HepG2 (cell line): ENCODE measurements at regions not wholly inside any gene's neighbourhood (a gene's known extent, or its start where the extent isn't known, plus 50 kb on each side); places are given as distances from the start of the nearest gene placed in this dataset.

Source experiments
- GLI4 ChIP-seq: sonication (generic); formaldehyde crosslinking; IDR thresholded peaks from 2 replicates; pipeline ENCODE4 v1.5.1; 2020; ENCODE audit warnings: missing genetic modification reagents, mild to moderate bottlenecking, moderate library complexity, borderline replicate concordance
- JUND ChIP-seq: sonication (generic); formaldehyde crosslinking; IDR thresholded peaks from 2 replicates; pipeline ENCODE4 v1.8.0; 2022; ENCODE audit warnings: mild to moderate bottlenecking, missing genetic modification reagents
- NFRKB ChIP-seq: fragments of 450-650 bp; IDR thresholded peaks from 2 replicates; pipeline ENCODE4 v1.6.1; 2017
- NR1H2 ChIP-seq: sonication (generic); formaldehyde crosslinking; IDR thresholded peaks from 2 replicates; pipeline ENCODE4 v1.8.1; 2022; ENCODE audit warnings: low read depth, missing genetic modification reagents, borderline replicate concordance
- POLR2A ChIP-seq, 2 experiments: IDR thresholded peaks; 2 replicates each; pipeline ENCODE4 v1.6.1; 2011; ENCODE audit warnings: low read depth in 2 of 2, low read length in 2 of 2, mild to moderate bottlenecking in 1 of 2, moderate library complexity in 1 of 2; ENCODE audit not compliant: insufficient read depth in 1 of 2
- SSRP1 ChIP-seq: IDR thresholded peaks from 2 replicates; pipeline ENCODE4 v1.6.1; 2016; ENCODE audit warnings: control low read depth
- TAF1 ChIP-seq: sonication (generic); formaldehyde crosslinking; IDR thresholded peaks from 2 replicates; pipeline ENCODE4 v1.4.0; 2020; ENCODE audit warnings: missing genetic modification reagents
- ZZZ3 ChIP-seq: sonication (generic); formaldehyde crosslinking; IDR thresholded peaks from 2 replicates; pipeline ENCODE4 v1.4.0; 2020; ENCODE audit warnings: missing genetic modification reagents, mild to moderate bottlenecking, borderline replicate concordance
- TF ChIP-seq, protein P1 (sequence below): sonication (generic); formaldehyde crosslinking; IDR thresholded peaks from 2 replicates; pipeline ENCODE4 v1.4.0; 2020; ENCODE audit warnings: mild to moderate bottlenecking, missing genetic modification reagents
- TF ChIP-seq, protein P2 (sequence below), 2 experiments: IDR thresholded peaks; 2 replicates each; pipeline ENCODE4 v1.6.1; 2011 to 2012; ENCODE audit warnings: low read length in 2 of 2, borderline replicate concordance in 1 of 2, low read depth in 1 of 2, mild to moderate bottlenecking in 1 of 2, moderate library complexity in 1 of 2
- TF ChIP-seq, protein P3 (sequence below): sonication (generic); formaldehyde crosslinking; IDR thresholded peaks from 2 replicates; pipeline ENCODE4 v1.9.0; 2021; ENCODE audit warnings: missing genetic modification reagents, borderline replicate concordance
- TF ChIP-seq, protein P4 (sequence below): sonication (generic); formaldehyde crosslinking; IDR thresholded peaks from 2 replicates; pipeline ENCODE4 v1.5.0; 2020; ENCODE audit warnings: mild to moderate bottlenecking, missing genetic modification reagents, moderate library complexity
- TF ChIP-seq, protein P5 (sequence below): sonication (generic); formaldehyde crosslinking; IDR thresholded peaks from 2 replicates; pipeline ENCODE4 v1.9.0; 2021; ENCODE audit warnings: mild to moderate bottlenecking, missing genetic modification reagents
- TF ChIP-seq, protein P6 (sequence below): IDR thresholded peaks from 2 replicates; pipeline ENCODE4 v1.6.1; 2016; ENCODE audit warnings: low read depth

DNA sequence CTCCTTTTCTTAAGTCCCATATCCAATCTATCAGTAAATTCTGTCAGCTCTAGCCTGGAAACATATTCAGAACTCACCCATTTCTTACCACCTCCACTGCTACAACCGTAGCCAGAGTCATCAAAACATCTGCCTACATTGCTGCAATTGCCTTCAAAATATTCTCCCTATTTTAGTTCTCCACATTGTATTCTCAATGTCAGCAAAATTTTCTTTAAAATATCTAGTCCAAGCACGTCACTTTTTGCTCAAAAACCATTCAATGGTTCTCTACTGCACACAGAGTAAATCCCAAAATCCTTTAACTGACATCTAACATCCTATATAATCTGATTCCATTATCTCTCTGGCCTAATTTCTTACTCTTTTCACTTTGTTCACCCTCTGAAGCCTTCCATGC is 68.5 kb upstream of the ERBB4 start:
- TF ChIP-seq, protein P1, sequence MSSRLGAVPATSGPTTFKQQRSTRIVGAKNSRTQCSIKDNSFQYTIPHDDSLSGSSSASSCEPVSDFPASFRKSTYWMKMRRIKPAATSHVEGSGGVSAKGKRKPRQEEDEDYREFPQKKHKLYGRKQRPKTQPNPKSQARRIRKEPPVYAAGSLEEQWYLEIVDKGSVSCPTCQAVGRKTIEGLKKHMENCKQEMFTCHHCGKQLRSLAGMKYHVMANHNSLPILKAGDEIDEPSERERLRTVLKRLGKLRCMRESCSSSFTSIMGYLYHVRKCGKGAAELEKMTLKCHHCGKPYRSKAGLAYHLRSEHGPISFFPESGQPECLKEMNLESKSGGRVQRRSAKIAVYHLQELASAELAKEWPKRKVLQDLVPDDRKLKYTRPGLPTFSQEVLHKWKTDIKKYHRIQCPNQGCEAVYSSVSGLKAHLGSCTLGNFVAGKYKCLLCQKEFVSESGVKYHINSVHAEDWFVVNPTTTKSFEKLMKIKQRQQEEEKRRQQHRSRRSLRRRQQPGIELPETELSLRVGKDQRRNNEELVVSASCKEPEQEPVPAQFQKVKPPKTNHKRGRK, result no peak
- no peak for TF ChIP-seq NR1H2 (CRISPR knock-in tag)
- TF ChIP-seq, protein P2, sequence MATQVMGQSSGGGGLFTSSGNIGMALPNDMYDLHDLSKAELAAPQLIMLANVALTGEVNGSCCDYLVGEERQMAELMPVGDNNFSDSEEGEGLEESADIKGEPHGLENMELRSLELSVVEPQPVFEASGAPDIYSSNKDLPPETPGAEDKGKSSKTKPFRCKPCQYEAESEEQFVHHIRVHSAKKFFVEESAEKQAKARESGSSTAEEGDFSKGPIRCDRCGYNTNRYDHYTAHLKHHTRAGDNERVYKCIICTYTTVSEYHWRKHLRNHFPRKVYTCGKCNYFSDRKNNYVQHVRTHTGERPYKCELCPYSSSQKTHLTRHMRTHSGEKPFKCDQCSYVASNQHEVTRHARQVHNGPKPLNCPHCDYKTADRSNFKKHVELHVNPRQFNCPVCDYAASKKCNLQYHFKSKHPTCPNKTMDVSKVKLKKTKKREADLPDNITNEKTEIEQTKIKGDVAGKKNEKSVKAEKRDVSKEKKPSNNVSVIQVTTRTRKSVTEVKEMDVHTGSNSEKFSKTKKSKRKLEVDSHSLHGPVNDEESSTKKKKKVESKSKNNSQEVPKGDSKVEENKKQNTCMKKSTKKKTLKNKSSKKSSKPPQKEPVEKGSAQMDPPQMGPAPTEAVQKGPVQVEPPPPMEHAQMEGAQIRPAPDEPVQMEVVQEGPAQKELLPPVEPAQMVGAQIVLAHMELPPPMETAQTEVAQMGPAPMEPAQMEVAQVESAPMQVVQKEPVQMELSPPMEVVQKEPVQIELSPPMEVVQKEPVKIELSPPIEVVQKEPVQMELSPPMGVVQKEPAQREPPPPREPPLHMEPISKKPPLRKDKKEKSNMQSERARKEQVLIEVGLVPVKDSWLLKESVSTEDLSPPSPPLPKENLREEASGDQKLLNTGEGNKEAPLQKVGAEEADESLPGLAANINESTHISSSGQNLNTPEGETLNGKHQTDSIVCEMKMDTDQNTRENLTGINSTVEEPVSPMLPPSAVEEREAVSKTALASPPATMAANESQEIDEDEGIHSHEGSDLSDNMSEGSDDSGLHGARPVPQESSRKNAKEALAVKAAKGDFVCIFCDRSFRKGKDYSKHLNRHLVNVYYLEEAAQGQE (IDR thresholded peaks at IDR 0.05; ENCODE audit: borderline replicate concordance in 1 of 2, low read depth in 1 of 2, low read length in 2 of 2), result no peak
- no peak for TF ChIP-seq POLR2A (IDR thresholded peaks at IDR 0.05; ENCODE audit: insufficient read depth in 1 of 2, low read depth in 2 of 2, low read length in 2 of 2)
- TF ChIP-seq, protein P3, sequence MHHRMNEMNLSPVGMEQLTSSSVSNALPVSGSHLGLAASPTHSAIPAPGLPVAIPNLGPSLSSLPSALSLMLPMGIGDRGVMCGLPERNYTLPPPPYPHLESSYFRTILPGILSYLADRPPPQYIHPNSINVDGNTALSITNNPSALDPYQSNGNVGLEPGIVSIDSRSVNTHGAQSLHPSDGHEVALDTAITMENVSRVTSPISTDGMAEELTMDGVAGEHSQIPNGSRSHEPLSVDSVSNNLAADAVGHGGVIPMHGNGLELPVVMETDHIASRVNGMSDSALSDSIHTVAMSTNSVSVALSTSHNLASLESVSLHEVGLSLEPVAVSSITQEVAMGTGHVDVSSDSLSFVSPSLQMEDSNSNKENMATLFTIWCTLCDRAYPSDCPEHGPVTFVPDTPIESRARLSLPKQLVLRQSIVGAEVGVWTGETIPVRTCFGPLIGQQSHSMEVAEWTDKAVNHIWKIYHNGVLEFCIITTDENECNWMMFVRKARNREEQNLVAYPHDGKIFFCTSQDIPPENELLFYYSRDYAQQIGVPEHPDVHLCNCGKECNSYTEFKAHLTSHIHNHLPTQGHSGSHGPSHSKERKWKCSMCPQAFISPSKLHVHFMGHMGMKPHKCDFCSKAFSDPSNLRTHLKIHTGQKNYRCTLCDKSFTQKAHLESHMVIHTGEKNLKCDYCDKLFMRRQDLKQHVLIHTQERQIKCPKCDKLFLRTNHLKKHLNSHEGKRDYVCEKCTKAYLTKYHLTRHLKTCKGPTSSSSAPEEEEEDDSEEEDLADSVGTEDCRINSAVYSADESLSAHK (CRISPR knock-in tag), result no peak
- TF ChIP-seq, protein P4, sequence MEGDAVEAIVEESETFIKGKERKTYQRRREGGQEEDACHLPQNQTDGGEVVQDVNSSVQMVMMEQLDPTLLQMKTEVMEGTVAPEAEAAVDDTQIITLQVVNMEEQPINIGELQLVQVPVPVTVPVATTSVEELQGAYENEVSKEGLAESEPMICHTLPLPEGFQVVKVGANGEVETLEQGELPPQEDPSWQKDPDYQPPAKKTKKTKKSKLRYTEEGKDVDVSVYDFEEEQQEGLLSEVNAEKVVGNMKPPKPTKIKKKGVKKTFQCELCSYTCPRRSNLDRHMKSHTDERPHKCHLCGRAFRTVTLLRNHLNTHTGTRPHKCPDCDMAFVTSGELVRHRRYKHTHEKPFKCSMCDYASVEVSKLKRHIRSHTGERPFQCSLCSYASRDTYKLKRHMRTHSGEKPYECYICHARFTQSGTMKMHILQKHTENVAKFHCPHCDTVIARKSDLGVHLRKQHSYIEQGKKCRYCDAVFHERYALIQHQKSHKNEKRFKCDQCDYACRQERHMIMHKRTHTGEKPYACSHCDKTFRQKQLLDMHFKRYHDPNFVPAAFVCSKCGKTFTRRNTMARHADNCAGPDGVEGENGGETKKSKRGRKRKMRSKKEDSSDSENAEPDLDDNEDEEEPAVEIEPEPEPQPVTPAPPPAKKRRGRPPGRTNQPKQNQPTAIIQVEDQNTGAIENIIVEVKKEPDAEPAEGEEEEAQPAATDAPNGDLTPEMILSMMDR, result no peak
- TF ChIP-seq NFRKB, result no peak
- no peak for TF ChIP-seq ZZZ3 (CRISPR knock-in tag)
- no peak for TF ChIP-seq TAF1
- no peak for TF ChIP-seq JUND
- TF ChIP-seq GLI4 (CRISPR knock-in tag), result no peak
- no peak for TF ChIP-seq SSRP1 (CRISPR knock-in tag)
- TF ChIP-seq, protein P5, sequence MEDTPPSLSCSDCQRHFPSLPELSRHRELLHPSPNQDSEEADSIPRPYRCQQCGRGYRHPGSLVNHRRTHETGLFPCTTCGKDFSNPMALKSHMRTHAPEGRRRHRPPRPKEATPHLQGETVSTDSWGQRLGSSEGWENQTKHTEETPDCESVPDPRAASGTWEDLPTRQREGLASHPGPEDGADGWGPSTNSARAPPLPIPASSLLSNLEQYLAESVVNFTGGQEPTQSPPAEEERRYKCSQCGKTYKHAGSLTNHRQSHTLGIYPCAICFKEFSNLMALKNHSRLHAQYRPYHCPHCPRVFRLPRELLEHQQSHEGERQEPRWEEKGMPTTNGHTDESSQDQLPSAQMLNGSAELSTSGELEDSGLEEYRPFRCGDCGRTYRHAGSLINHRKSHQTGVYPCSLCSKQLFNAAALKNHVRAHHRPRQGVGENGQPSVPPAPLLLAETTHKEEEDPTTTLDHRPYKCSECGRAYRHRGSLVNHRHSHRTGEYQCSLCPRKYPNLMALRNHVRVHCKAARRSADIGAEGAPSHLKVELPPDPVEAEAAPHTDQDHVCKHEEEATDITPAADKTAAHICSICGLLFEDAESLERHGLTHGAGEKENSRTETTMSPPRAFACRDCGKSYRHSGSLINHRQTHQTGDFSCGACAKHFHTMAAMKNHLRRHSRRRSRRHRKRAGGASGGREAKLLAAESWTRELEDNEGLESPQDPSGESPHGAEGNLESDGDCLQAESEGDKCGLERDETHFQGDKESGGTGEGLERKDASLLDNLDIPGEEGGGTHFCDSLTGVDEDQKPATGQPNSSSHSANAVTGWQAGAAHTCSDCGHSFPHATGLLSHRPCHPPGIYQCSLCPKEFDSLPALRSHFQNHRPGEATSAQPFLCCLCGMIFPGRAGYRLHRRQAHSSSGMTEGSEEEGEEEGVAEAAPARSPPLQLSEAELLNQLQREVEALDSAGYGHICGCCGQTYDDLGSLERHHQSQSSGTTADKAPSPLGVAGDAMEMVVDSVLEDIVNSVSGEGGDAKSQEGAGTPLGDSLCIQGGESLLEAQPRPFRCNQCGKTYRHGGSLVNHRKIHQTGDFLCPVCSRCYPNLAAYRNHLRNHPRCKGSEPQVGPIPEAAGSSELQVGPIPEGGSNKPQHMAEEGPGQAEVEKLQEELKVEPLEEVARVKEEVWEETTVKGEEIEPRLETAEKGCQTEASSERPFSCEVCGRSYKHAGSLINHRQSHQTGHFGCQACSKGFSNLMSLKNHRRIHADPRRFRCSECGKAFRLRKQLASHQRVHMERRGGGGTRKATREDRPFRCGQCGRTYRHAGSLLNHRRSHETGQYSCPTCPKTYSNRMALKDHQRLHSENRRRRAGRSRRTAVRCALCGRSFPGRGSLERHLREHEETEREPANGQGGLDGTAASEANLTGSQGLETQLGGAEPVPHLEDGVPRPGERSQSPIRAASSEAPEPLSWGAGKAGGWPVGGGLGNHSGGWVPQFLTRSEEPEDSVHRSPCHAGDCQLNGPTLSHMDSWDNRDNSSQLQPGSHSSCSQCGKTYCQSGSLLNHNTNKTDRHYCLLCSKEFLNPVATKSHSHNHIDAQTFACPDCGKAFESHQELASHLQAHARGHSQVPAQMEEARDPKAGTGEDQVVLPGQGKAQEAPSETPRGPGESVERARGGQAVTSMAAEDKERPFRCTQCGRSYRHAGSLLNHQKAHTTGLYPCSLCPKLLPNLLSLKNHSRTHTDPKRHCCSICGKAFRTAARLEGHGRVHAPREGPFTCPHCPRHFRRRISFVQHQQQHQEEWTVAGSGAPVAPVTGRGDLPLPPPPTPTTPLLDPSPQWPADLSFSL (CRISPR knock-in tag), result no peak
- TF ChIP-seq, protein P6, sequence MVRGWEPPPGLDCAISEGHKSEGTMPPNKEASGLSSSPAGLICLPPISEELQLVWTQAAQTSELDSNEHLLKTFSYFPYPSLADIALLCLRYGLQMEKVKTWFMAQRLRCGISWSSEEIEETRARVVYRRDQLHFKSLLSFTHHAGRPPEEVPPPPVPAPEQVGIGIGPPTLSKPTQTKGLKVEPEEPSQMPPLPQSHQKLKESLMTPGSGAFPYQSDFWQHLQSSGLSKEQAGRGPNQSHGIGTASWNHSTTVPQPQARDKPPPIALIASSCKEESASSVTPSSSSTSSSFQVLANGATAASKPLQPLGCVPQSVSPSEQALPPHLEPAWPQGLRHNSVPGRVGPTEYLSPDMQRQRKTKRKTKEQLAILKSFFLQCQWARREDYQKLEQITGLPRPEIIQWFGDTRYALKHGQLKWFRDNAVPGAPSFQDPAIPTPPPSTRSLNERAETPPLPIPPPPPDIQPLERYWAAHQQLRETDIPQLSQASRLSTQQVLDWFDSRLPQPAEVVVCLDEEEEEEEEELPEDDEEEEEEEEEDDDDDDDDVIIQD (CRISPR knock-in tag), result no peak
